ENCODE measurements at regions not wholly inside any gene's neighbourhood (a gene's known extent, or its start where the extent isn't known, plus 50 kb on each side); places are given as distances from the start of the nearest gene placed in this dataset.
A peak's percentile ranks its signal among the peaks of the same experiment; 100 is the strongest.
"Not testable (repeated sequence)": the region's sequence is repeated elsewhere in the genome, so short reads cannot be mapped to it uniquely, and the experiment has no call there.

DNA sequence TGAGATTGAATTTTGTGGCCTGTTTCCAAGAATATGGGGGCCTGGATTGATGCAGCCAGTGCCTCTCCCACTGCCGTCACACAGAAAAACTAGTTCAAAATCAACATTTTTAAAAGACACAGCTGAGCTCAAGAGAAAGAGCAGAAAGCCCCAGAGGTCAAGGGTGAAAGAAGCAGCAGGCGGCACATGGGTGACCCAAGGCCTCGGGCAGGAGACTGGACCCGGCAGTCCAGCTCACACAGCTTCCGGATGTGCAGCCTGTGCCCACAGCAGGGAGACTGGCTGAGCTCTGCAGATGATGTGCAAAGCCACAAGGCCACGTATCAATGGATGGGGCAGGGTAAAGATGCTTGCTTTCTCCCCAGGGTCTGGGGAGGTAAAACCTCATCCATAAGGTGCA, 50.4 kb upstream of the RNF32 start:
- DNase-seq, result no peak

GRCh38 chr7:156589808-156590207, 50.8 kb upstream of the RNF32 start:
- no peak for DNase-seq

DNA sequence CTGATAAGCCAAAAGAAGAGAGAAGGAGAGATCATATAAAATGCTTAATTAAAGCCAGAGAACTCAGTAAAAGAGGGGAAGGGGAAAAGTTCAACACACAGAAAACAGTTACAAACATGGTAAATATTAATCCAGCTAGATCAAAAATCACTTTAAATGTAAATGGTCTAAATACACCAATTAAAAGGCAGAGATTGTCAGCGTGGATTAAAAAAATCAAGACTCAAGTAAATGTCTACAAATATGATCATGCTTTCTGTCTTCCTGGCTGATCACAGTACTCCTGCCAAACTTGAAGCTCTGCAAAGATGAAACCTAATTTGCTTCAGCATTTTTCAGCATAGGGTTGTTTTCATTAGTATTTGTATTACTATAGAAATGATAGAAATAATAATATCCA, 54.6 kb upstream of the RNF32 start:
- no peak for DNase-seq

DNA sequence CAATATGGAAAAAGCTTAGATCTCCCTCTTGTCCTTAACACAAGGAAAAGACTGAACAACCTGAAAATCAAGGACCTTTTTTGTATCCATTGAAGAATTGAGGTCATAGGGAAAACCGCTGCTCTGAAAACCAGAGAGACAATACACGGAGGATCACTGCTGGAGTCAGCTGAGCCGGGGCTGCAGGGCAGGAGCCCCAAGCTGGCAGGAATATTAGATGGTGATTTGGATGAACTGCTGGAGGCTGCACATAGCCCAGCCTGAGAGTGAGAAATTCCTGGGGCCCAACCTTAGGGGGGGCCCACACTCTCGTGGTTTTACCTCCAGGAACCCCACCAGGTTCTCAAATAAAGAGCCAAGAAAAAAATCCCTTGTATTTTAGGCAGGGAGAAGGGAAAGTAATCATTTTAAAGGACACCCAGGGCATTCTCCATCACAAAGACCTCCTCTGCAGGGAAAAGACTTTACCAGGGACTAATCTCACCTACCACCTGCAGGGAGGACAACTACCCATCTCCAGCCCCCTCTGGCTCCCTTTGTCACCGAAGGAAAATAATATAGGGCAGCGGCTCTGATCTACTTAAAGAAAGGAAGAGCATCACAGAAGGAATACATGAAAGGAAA, 55.4 kb upstream of the RNF32 start:
- DNase-seq, result no peak

DNA sequence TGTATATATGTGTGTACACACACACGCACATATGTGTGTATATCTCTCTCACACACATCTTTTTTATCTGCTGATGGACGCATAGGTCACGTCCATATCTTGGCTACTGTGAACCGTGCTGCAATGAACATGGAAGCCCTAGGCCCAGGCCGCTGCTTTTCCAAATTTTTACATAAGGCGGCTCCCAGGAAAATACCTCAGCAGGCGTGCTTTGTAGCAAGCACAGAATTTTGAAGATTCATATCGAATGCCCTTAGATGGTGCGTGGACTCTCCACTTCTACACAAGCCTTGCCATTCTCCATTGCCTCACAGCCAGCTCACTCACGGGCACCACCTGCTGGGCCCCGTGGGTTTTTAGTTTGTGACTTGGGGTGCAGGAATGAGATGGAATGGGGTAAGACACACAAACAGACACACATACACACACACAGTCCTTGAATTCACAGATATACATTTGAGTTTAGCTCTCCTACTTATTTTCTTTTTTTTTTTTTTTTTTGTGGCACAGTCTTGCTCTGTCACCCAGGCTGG, 57.9 kb upstream of the RNF32 start:
- no peak for DNase-seq

DNA sequence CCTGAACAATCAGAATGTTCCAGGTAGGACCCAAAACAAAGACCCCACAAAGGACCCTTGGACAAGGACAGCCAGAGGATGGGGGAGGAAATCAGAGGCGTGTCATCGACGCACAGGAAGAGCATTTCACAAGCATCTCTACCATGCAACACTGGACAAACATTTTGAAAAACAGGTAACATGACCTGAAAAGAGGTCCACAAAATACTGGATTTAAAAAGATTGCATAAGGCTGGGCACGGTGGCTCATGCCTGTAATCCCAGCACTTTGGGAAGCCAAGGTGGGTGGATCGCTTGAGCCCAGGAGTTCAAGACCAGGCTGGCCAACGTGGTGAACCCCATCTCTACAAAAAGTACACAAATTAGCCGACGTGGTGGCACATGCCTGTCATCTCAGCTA, 60.5 kb upstream of the RNF32 start:
- no peak for DNase-seq

DNA sequence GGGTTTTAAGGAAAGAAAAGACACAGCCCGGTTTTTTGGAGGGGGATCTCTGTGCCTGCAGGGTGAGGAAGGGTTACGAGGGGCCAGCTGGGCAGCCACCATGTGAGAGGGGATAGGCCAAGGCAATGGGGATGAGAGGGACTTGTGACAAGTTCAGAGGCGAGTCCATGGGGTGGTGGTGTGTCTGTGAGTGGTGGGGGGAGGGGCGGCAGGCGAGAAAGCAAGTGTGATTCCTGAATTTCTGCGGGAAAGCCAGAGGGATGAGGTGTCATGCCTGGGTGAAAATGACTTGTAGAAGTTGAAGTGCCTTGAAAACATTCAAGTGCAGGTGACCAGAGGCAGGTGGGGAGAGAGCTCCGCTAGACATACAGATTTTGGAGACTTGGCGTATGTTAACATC, 61.0 kb upstream of the RNF32 start:
- no peak for DNase-seq

- no peak for DNase-seq
These were observed 61.6 kb upstream of the RNF32 start for GRCh38 chr7:156578978-156579430.

DNA sequence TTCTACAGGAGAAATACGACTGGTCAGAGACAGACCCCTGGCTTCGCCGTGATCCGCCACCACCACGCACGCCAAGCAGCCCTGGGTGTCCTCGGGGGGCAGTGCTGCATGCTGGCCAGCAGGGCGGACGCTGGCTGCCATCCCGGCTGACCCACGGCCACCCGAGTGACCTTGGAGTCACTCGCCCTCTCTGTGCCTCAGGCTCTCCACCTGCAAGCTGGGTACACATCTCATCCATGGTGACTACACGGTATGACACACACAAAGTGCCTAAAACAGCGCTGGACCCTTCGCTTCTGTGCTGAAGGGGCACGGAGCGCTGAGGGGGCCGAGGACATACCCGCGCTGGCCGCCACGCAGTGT, 62.0 kb upstream of the RNF32 start:
- DNase-seq, result no peak

- DNase-seq, result no peak
These were observed 62.7 kb upstream of the RNF32 start for GRCh38 chr7:156577645-156578577.

DNA sequence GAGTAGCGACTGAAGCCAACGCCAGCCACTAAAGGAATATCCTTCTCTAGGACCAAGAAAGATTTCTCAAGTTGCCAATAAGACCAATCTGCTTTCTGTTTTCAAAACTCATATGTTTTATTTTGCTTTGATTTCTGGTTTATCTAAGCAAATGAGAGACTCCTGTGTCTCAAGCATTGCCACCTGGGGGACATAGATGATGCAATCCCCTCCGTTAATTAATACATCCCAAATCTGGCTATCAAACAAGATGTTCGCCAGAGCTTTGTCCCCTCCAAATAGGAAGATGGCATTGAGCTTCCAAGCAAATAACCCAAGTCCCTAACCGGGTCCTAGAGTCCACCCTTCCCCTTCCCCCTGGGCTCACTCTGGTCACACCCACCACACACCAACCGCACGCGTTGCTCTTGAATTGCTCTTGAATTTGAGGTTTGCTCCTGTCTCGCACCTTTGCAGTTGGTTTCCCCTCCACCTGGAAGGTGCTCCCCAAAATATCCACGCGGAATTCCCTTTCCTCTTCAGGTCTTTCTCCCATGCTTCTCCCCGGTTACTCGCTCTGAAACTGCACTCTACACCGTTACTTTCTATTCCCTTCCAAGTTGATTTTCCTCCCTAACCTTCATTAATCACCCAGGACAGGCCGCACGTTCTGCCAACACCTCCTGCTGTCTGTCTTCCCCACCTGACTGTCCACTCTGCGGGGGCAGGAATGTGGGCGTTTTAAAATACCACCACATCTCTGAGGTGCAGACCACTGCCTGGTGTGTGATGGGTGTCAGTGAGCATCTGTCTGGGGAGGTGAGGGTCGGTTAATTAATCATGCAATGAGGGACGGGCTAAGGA, 64.1 kb upstream of the RNF32 start:
- DNase-seq, result no peak

DNA sequence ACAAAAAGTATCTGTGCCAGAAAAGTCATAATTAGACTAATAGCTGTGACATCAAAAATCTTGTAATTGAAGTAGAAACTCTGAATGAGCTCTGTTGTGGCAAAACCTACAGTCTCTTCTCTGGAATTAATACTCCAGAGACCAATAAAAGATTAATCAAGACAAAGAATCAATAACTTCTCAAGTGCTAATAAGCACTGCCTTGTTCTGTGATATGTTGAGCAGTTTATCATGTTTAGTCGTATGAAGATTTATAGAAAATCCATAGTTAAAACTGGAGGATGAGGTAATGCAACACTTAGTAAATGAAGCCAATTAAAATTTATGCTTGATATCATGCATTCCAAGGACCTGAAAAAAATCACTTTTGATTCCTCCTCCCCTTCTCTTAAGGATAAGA, 72.3 kb upstream of the RNF32 start:
- no peak for DNase-seq

DNA sequence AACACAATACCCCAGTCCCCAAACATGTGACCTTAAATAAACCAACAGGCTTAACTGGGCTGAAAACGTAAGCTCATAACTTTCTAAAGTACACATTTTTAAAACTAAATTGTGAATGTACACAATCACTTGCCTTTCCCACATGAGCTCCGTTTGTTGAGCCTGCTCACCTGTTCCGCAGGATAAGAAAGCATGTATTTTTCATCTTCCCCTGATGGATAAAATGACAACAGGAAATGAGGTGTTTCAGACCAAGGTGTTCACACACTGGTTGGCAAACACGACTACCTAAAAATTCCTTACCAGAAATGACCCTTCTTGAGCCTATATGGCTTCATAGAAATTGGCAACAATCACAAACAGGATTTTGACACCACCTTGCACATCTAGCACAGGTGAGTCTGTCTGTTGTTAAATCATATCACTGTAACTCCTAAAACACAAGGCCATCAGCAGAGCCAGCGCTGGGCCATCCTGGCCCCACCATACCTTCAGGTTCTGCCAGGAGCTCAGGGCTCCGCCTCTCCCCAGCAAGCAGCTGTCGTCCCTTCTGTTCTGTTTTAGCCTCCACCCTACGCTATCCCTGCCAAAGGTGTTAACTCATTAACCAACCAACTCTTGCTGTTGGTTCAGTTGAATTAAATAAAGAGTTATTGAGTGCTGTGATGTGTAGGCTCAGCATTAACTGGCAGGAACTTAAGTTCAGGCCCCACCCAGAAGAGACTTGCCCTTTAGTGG, 73.6 kb upstream of the RNF32 start:
- DNase-seq, result no peak

GRCh38 chr7:156565002-156565401, 75.6 kb upstream of the RNF32 start:
- DNase-seq, result not testable (repeated sequence)

DNA sequence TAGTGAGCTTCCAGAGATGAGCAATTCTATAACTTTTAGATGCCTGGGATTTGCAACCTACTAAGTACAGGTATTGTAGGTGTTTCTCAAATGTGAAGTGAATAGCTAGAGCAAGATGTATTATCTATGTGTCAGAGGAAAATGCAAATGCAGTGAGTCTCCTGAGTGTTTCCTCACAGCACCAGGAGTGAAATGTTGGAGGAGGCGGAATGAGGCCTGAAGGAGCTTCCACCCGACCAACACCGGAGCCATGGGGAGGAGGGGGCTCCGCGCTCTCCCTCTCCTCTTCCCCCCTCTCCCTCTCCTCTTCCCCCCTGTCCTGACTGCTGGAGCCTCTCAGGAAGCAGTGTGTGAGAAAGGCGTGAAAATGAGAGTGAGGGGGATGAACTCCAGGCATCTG, 79.9 kb upstream of the RNF32 start:
- DNase-seq, result no peak

DNA sequence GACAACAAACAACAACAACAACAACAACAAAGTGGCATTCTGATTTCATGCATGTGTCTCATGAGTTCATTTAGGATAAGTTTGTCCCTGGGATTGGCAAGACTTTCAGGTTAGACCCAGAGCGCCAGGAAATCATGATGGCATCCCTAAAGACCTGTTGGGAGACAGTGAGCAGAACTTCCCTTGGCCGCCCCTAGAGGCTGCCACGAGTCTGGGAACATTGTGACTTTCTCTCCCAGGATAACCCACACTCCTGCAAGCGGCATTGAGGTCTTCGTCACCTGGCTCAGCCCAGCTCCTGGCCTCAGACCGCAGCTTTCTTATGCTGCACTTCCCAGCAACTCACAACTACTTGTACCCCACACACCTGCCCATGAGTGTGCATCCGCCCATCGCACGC, 80.5 kb upstream of the RNF32 start:
- peak; percentile 12 for DNase-seq

GRCh38 chr7:156559001-156559400, 81.6 kb upstream of the RNF32 start:
- no peak for DNase-seq

GRCh38 chr7:156558198-156558597, 82.4 kb upstream of the RNF32 start:
- DNase-seq, result no peak

DNA sequence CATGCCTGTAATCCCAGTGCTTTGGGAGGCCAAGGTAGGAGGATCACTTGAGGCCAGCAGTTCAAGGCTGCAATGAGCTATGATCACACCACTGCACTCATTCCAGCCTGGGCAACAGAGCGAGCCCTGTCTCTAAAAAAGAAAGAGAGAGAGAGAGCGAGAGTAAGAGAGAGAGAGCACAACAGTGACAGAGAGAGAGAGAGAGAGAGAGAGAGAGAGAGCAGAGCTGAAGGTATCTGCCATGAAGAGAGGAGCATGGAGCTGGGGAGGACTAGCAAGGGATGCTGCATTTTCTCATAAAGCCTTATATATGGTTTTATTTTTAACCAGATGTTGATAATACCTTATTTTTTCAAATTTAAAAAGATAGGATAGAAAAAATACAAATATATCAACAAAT, 84.5 kb upstream of the RNF32 start:
- DNase-seq, result no peak

GRCh38 chr7:156554488-156554887, 86.1 kb upstream of the RNF32 start:
- DNase-seq, result no peak

GRCh38 chr7:156549636-156550035, 90.9 kb upstream of the RNF32 start:
- DNase-seq, result no peak

- no peak for DNase-seq
These were observed 92.6 kb upstream of the RNF32 start for GRCh38 chr7:156547884-156548561.

All from dermis blood vessel endothelial cell (primary cell).